Lower leg skin (tissue), 3 donors: ENCODE measurements at regions not wholly inside any gene's neighbourhood (a gene's known extent, or its start where the extent isn't known, plus 50 kb on each side); places are given as distances from the start of the nearest gene placed in this dataset.

ENCODE experiments used
- CTCF ChIP-seq, 3 donors: fragments of 450-650 bp; IDR thresholded peaks; one replicate each; pipeline ENCODE4 v1.5.1; 2016; ENCODE audit warnings: antibody characterized with exemption in 3 of 3, mild to moderate bottlenecking in 3 of 3, moderate library complexity in 2 of 3
- POLR2A ChIP-seq, 2 donors: fragments of 450-650 bp; IDR thresholded peaks; one replicate each; pipeline ENCODE4 v1.6.1; 2016 to 2017; ENCODE audit warnings: antibody characterized with exemption in 2 of 2, mild to moderate bottlenecking in 1 of 2, moderate library complexity in 1 of 2

GRCh38 chr7:138282997-138283396 is 177.1 kb upstream of the TRIM24 start:
- TF ChIP-seq CTCF (IDR thresholded peaks at IDR 0.05) (no peak), POLR2A (IDR thresholded peaks at IDR 0.05) (no peak)
